Loucy (cell line): ENCODE measurements at regions not wholly inside any gene's neighbourhood (a gene's known extent, or its start where the extent isn't known, plus 50 kb on each side); places are given as distances from the start of the nearest gene placed in this dataset.

Experiments
- H2AFZ ChIP-seq: fragments of 200-600 bp; sonication (generic); 2 replicates; pipeline ENCODE4 v1.6.0; 2016; ENCODE audit warnings: antibody characterized with exemption, mild to moderate bottlenecking, low read length, moderate library complexity
- H3F3A ChIP-seq: fragments of 200-600 bp; 2 replicates; pipeline ENCODE4 v1.6.0; 2016; ENCODE audit warnings: antibody characterized with exemption, low read depth, mild to moderate bottlenecking
- H3K27me3 ChIP-seq: fragments of 200-600 bp; sonication (generic); 2 replicates; pipeline ENCODE4 v1.6.1; 2014; ENCODE audit warnings: low read length, mild to moderate bottlenecking; ENCODE audit not compliant: insufficient read depth, poor library complexity, severe bottlenecking
- H3K36me3 ChIP-seq: fragments of 200-600 bp; sonication (generic); 2 replicates; pipeline ENCODE4 v1.6.1; 2016; ENCODE audit warnings: low read length; ENCODE audit not compliant: insufficient read depth
- H3K4me1 ChIP-seq: fragments of 200-600 bp; sonication (generic); 2 replicates; pipeline ENCODE4 v1.5.1; 2014; ENCODE audit warnings: low read length, mild to moderate bottlenecking; ENCODE audit not compliant: insufficient read depth, poor library complexity, severe bottlenecking
- H3K4me2 ChIP-seq: fragments of 200-600 bp; sonication (generic); 2 replicates; pipeline ENCODE4 v1.6.0; 2014; ENCODE audit warnings: antibody characterized with exemption, low read length, low read depth, mild to moderate bottlenecking; ENCODE audit not compliant: poor library complexity, severe bottlenecking
- H3K4me3 ChIP-seq: fragments of 200-600 bp; sonication (generic); 2 replicates; pipeline ENCODE4 v1.5.1; 2014; ENCODE audit warnings: low read length, mild to moderate bottlenecking, mixed read lengths; ENCODE audit not compliant: poor library complexity, severe bottlenecking
- H3K79me2 ChIP-seq: fragments of 200-600 bp; sonication (generic); 2 replicates; pipeline ENCODE4 v1.6.1; 2014; ENCODE audit warnings: low read length; ENCODE audit not compliant: insufficient read depth
- H3K9ac ChIP-seq: fragments of 200-600 bp; sonication (generic); 2 replicates; pipeline ENCODE4 v1.6.0; 2014; ENCODE audit warnings: mild to moderate bottlenecking, low read depth, low read length, moderate library complexity; ENCODE audit not compliant: poor library complexity, severe bottlenecking
- H3K9me2 ChIP-seq: fragments of 200-600 bp; sonication (generic); replicated peaks from 2 replicates; pipeline ENCODE4 v1.6.1; 2016; ENCODE audit warnings: low read depth, low read length, mixed read lengths
- H3K9me3 ChIP-seq: fragments of 200-600 bp; sonication (generic); 2 replicates; pipeline ENCODE4 v1.6.1; 2014; ENCODE audit warnings: mild to moderate bottlenecking, antibody characterized with exemption, low read length, low read depth; ENCODE audit not compliant: insufficient read depth
- H4K20me1 ChIP-seq: fragments of 200-600 bp; sonication (generic); 2 replicates; pipeline ENCODE4 v1.6.0; 2014; ENCODE audit warnings: antibody characterized with exemption, low read length, mild to moderate bottlenecking; ENCODE audit not compliant: insufficient read depth, poor library complexity, severe bottlenecking
- CTCF ChIP-seq: fragments of 200-600 bp; sonication (generic); conservative IDR thresholded peaks from 2 replicates; pipeline ENCODE4 v1.5.1; 2014; ENCODE audit warnings: mild to moderate bottlenecking, antibody characterized with exemption, low read length
- EZH2phosphoT487 ChIP-seq: fragments of 200-600 bp; IDR thresholded peaks from 2 replicates; pipeline ENCODE4 v1.6.1; 2018; ENCODE audit warnings: antibody characterized with exemption, mild to moderate bottlenecking, moderate library complexity, borderline replicate concordance

- Histone ChIP-seq H3K4me3 (no peak overlapping the region), H3F3A (no peaks in the 10 kb centered on the region), H3K27me3 (no peaks in the 10 kb centered on the region), H3K9ac (no peak overlapping the region), H3K4me2 (no peak overlapping the region), H4K20me1 (no peaks in the 10 kb centered on the region), H3K9me3 (no peaks in the 10 kb centered on the region), H3K79me2 (no peaks in the 10 kb centered on the region), H3K36me3 (no peaks in the 10 kb centered on the region), H3K9me2 (no peaks in the 10 kb centered on the region), H3K4me1 (no peaks in the 10 kb centered on the region), H2AFZ (no peak overlapping the region)
- TF ChIP-seq EZH2phosphoT487 (no peak), CTCF (no peak)
Measured at GRCh38 chr12:131441638-131442336, 269.1 kb upstream of the SFSWAP start.

DNA sequence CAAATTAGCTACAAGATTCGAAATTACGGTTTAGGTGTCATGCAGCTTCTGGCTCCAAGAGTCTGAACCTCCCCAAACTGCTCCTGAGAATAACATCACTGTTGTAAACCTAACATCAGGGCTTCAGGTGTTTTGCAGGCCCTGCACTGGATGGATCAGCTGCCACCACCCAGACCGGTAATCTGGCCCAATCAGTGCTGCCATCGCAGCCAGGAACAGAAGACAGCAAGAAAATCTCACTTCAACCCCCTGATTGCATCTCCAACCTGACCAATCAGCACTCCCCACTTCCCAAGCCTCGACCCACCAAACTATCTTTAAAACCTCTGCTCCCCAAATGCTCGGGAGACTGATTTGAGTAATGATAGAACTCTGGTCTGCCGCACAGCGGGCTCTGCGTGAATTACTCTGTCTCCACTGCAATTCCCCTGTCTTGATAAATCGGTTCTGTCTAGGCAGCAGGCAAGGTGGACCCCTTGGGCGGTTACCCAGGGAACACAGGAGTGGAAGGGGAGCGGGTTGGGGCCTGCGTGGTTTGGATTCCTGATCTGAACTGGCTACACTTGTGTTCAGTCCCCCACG lies 268.5 kb upstream of the SFSWAP start:
- Histone ChIP-seq H3K79me2 (no peaks in the 10 kb centered on the region), H2AFZ (no peak overlapping the region), H3K9me2 (no peaks in the 10 kb centered on the region), H3K4me3 (no peak overlapping the region), H3K4me2 (no peak overlapping the region), H3K9me3 (no peaks in the 10 kb centered on the region), H3F3A (no peaks in the 10 kb centered on the region), H3K27me3 (no peaks in the 10 kb centered on the region), H4K20me1 (no peaks in the 10 kb centered on the region), H3K36me3 (no peaks in the 10 kb centered on the region), H3K4me1 (no peaks in the 10 kb centered on the region), H3K9ac (no peak overlapping the region)
- TF ChIP-seq EZH2phosphoT487 (no peak), CTCF (no peak)

- Histone ChIP-seq H3K9ac (no peak overlapping the region), H3K9me2 (no peaks in the 10 kb centered on the region)
- TF ChIP-seq CTCF (no peak), EZH2phosphoT487 (no peak)
Measured at GRCh38 chr12:131443019-131444000, 267.6 kb upstream of the SFSWAP start.

More at GRCh38 chr12:131443019-131444000, 267.6 kb upstream of the SFSWAP start:
- no peaks in the 10 kb centered on the region for H3K79me2 ChIP-seq
- H3F3A ChIP-seq, result no peaks in the 10 kb centered on the region
- H3K4me3 ChIP-seq, result no peak overlapping the region
- no peaks in the 10 kb centered on the region for H3K9me3 ChIP-seq
- no peak overlapping the region for H3K4me2 ChIP-seq
- no peaks in the 10 kb centered on the region for H3K4me1 ChIP-seq
- no peak overlapping the region for H2AFZ ChIP-seq
- H3K27me3 ChIP-seq, result no peaks in the 10 kb centered on the region
- H4K20me1 ChIP-seq, result no peaks in the 10 kb centered on the region
- no peaks in the 10 kb centered on the region for H3K36me3 ChIP-seq
